NT2/D1 (cell line): ENCODE measurements at regions not wholly inside any gene's neighbourhood (a gene's known extent, or its start where the extent isn't known, plus 50 kb on each side); places are given as distances from the start of the nearest gene placed in this dataset.

ENCODE experiments used
- YY1 ChIP-seq: IDR thresholded peaks from 2 replicates; pipeline ENCODE4 v1.6.1; 2011; ENCODE audit not compliant: insufficient read length, insufficient read depth
- ZNF274 ChIP-seq: IDR thresholded peaks from 2 replicates; pipeline ENCODE4 v1.6.1; 2011; ENCODE audit warnings: mild to moderate bottlenecking, low read depth, low read length

DNA sequence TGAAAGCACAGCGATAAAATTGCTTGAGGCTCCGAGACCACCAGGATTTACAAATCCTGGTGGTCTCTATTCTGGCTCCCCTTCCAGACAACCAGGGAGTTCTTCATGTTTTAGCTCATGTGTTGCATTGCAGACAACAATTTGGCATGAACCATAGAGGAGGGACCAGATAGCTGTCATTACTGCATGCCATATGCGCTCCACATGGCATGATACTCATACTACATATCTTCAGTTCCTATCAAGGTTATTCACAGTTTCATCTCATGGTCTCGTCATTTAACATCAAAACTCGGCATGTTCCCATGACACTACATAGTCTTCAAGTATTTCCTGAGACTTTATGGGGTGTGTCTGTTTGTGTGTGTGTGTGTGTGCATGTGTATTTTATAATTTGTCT is 220.3 kb downstream of the OR13H1 start:
- TF ChIP-seq ZNF274 (no peak), YY1 (no peak)
